ENCODE measurements at regions not wholly inside any gene's neighbourhood (a gene's known extent, or its start where the extent isn't known, plus 50 kb on each side); places are given as distances from the start of the nearest gene placed in this dataset.
"Not testable (repeated sequence)": the region's sequence is repeated elsewhere in the genome, so short reads cannot be mapped to it uniquely, and the experiment has no call there.

GRCh38 chr7:82605247-82605864, 161.8 kb upstream of the CACNA2D1 start:
- Mint-ChIP-seq H3K27me3 (no peaks in the 10 kb centered on the region), H3K4me3 (no peak overlapping the region), H3K4me1 (ENCODE audit: low read depth) (no peaks in the 10 kb centered on the region), H3K36me3 (ENCODE audit: low read depth) (no peaks in the 10 kb centered on the region), H3K27ac (no peak overlapping the region), H3K9me3 (no peaks in the 10 kb centered on the region)
- DNase-seq: no peak

GRCh38 chr7:82602066-82602465, 158.5 kb upstream of the CACNA2D1 start:
- no peaks in the 10 kb centered on the region for H3K4me1 Mint-ChIP-seq (ENCODE audit: low read depth)
- H3K4me3 Mint-ChIP-seq: no peak overlapping the region
- H3K36me3 Mint-ChIP-seq (ENCODE audit: low read depth): no peaks in the 10 kb centered on the region
- H3K9me3 Mint-ChIP-seq: no peaks in the 10 kb centered on the region
- H3K27ac Mint-ChIP-seq: no peak overlapping the region
- no peaks in the 10 kb centered on the region for H3K27me3 Mint-ChIP-seq
- DNase-seq: no peak

GRCh38 chr7:82600531-82600930, 157.0 kb upstream of the CACNA2D1 start:
- Mint-ChIP-seq H3K27ac (no peak overlapping the region), H3K4me1 (ENCODE audit: low read depth) (peaks cover 3% of the 10 kb centered on the region), H3K27me3 (no peaks in the 10 kb centered on the region), H3K4me3 (no peak overlapping the region), H3K9me3 (no peaks in the 10 kb centered on the region), H3K36me3 (ENCODE audit: low read depth) (no peaks in the 10 kb centered on the region)
- DNase-seq: no peak

- no peaks in the 10 kb centered on the region for H3K27me3 Mint-ChIP-seq
- H3K9me3 Mint-ChIP-seq: no peaks in the 10 kb centered on the region
- peaks cover 5% of the 10 kb centered on the region for H3K4me1 Mint-ChIP-seq (ENCODE audit: low read depth)
- no peak overlapping the region for H3K27ac Mint-ChIP-seq
- H3K4me3 Mint-ChIP-seq: no peak overlapping the region
- H3K36me3 Mint-ChIP-seq (ENCODE audit: low read depth): no peaks in the 10 kb centered on the region
- DNase-seq: no peak
Measured at GRCh38 chr7:82599895-82600294, 156.3 kb upstream of the CACNA2D1 start.

GRCh38 chr7:82598958-82599357, 155.4 kb upstream of the CACNA2D1 start:
- Mint-ChIP-seq H3K36me3 (ENCODE audit: low read depth) (no peaks in the 10 kb centered on the region), H3K4me3 (no peak overlapping the region), H3K4me1 (ENCODE audit: low read depth) (peaks cover 7% of the 10 kb centered on the region), H3K9me3 (no peaks in the 10 kb centered on the region), H3K27me3 (no peaks in the 10 kb centered on the region), H3K27ac (no peak overlapping the region)
- DNase-seq: no peak

- not testable (repeated sequence) for H3K27me3 Mint-ChIP-seq; H3K27ac Mint-ChIP-seq; H3K36me3 Mint-ChIP-seq (ENCODE audit: low read depth); DNase-seq; H3K4me3 Mint-ChIP-seq; H3K4me1 Mint-ChIP-seq (ENCODE audit: low read depth); H3K9me3 Mint-ChIP-seq
Measured at GRCh38 chr7:82595795-82596194, 152.2 kb upstream of the CACNA2D1 start.

GRCh38 chr7:82595176-82595575, 151.6 kb upstream of the CACNA2D1 start:
- Mint-ChIP-seq H3K36me3 (ENCODE audit: low read depth) (no peaks in the 10 kb centered on the region), H3K27me3 (no peaks in the 10 kb centered on the region), H3K27ac (no peak overlapping the region), H3K4me3 (no peak overlapping the region), H3K9me3 (no peaks in the 10 kb centered on the region), H3K4me1 (ENCODE audit: low read depth) (peaks cover 7% of the 10 kb centered on the region)
- no peak for DNase-seq

GRCh38 chr7:82594665-82595064, 151.1 kb upstream of the CACNA2D1 start:
- DNase-seq: no peak
- peaks cover 7% of the 10 kb centered on the region for H3K4me1 Mint-ChIP-seq (ENCODE audit: low read depth)
- H3K27ac Mint-ChIP-seq: no peak overlapping the region
- no peak overlapping the region for H3K4me3 Mint-ChIP-seq
- no peaks in the 10 kb centered on the region for H3K36me3 Mint-ChIP-seq (ENCODE audit: low read depth)
- no peaks in the 10 kb centered on the region for H3K9me3 Mint-ChIP-seq
- no peaks in the 10 kb centered on the region for H3K27me3 Mint-ChIP-seq

- Mint-ChIP-seq H3K9me3 (no peaks in the 10 kb centered on the region), H3K27ac (no peak overlapping the region), H3K36me3 (ENCODE audit: low read depth) (no peaks in the 10 kb centered on the region), H3K4me3 (no peak overlapping the region), H3K27me3 (no peaks in the 10 kb centered on the region), H3K4me1 (ENCODE audit: low read depth) (peaks cover 7% of the 10 kb centered on the region)
- no peak for DNase-seq
Measured at GRCh38 chr7:82593780-82594179, 150.2 kb upstream of the CACNA2D1 start.

GRCh38 chr7:82592416-82592815, 148.8 kb upstream of the CACNA2D1 start:
- DNase-seq: no peak
- H3K4me1 Mint-ChIP-seq (ENCODE audit: low read depth): peaks cover 7% of the 10 kb centered on the region
- no peaks in the 10 kb centered on the region for H3K36me3 Mint-ChIP-seq (ENCODE audit: low read depth)

GRCh38 chr7:82579047-82579446, 135.5 kb upstream of the CACNA2D1 start:
- Mint-ChIP-seq H3K27me3 (peaks cover 2% of the 10 kb centered on the region), H3K36me3 (ENCODE audit: low read depth) (no peaks in the 10 kb centered on the region)

More at GRCh38 chr7:82592416-82592815, 148.8 kb upstream of the CACNA2D1 start:
- H3K27ac Mint-ChIP-seq: no peak overlapping the region
- H3K27me3 Mint-ChIP-seq: no peaks in the 10 kb centered on the region
- H3K9me3 Mint-ChIP-seq: no peaks in the 10 kb centered on the region
- no peak overlapping the region for H3K4me3 Mint-ChIP-seq

GRCh38 chr7:82578430-82578829, 134.9 kb upstream of the CACNA2D1 start:
- no peak overlapping the region for H3K27ac Mint-ChIP-seq

More at GRCh38 chr7:82579047-82579446, 135.5 kb upstream of the CACNA2D1 start:
- H3K27ac Mint-ChIP-seq: no peak overlapping the region
- DNase-seq: no peak
- no peaks in the 10 kb centered on the region for H3K9me3 Mint-ChIP-seq
- no peak overlapping the region for H3K4me3 Mint-ChIP-seq
- no peaks in the 10 kb centered on the region for H3K4me1 Mint-ChIP-seq (ENCODE audit: low read depth)

GRCh38 chr7:82572195-82572880, 128.8 kb upstream of the CACNA2D1 start:
- DNase-seq: peak; percentile 60
- H3K9me3 Mint-ChIP-seq: no peaks in the 10 kb centered on the region
- no peaks in the 10 kb centered on the region for H3K36me3 Mint-ChIP-seq (ENCODE audit: low read depth)
- H3K27me3 Mint-ChIP-seq: no peaks in the 10 kb centered on the region
- H3K27ac Mint-ChIP-seq: no peak overlapping the region
- H3K4me1 Mint-ChIP-seq (ENCODE audit: low read depth): peaks cover 3% of the 10 kb centered on the region
- H3K4me3 Mint-ChIP-seq: no peak overlapping the region

More at GRCh38 chr7:82578430-82578829, 134.9 kb upstream of the CACNA2D1 start:
- no peaks in the 10 kb centered on the region for H3K4me1 Mint-ChIP-seq (ENCODE audit: low read depth)
- no peaks in the 10 kb centered on the region for H3K9me3 Mint-ChIP-seq
- DNase-seq: no peak
- no peak overlapping the region for H3K4me3 Mint-ChIP-seq
- no peaks in the 10 kb centered on the region for H3K36me3 Mint-ChIP-seq (ENCODE audit: low read depth)
- H3K27me3 Mint-ChIP-seq: no peaks in the 10 kb centered on the region

- not testable (repeated sequence) for H3K4me3 Mint-ChIP-seq; H3K27me3 Mint-ChIP-seq; DNase-seq; H3K9me3 Mint-ChIP-seq; H3K27ac Mint-ChIP-seq; H3K36me3 Mint-ChIP-seq (ENCODE audit: low read depth); H3K4me1 Mint-ChIP-seq (ENCODE audit: low read depth)
Measured at GRCh38 chr7:82571047-82571446, 127.5 kb upstream of the CACNA2D1 start.

GRCh38 chr7:82567841-82568240, 124.3 kb upstream of the CACNA2D1 start:
- H3K4me3 Mint-ChIP-seq: no peak overlapping the region
- H3K27ac Mint-ChIP-seq: no peak overlapping the region
- no peaks in the 10 kb centered on the region for H3K9me3 Mint-ChIP-seq
- no peaks in the 10 kb centered on the region for H3K36me3 Mint-ChIP-seq (ENCODE audit: low read depth)
- DNase-seq: no peak
- no peaks in the 10 kb centered on the region for H3K27me3 Mint-ChIP-seq
- H3K4me1 Mint-ChIP-seq (ENCODE audit: low read depth): peaks cover 3% of the 10 kb centered on the region

Data from activated T-cell treated with anti-CD3 and anti-CD28 coated beads, Interleukin-2, amount 50 U/mL, for 24 hours (primary cell).